ENCODE measurements at regions not wholly inside any gene's neighbourhood (a gene's known extent, or its start where the extent isn't known, plus 50 kb on each side); places are given as distances from the start of the nearest gene placed in this dataset.

DNA sequence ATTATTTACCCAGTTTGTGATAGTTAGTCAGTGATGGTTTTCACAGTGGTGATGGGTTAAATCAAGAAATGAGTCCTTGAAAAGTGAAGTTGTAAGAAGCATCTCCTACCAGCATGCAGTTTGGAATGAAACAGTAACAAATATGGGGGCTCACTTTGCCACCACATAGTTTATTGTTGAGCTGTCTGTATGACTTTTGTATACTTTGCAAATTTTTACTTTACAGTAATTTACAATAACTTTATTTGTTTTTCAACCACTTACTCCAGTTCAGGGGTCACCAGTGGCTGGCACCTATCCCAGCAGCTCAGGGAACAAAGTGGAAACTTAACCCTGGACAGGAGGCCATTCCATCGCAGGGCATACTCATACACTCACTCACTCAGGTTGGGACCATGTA lies 64.5 kb upstream of the ANKRD50 start:
- TF ChIP-seq POLR2A (IDR thresholded peaks at IDR 0.05) = no peak
- TF ChIP-seq, protein P1, sequence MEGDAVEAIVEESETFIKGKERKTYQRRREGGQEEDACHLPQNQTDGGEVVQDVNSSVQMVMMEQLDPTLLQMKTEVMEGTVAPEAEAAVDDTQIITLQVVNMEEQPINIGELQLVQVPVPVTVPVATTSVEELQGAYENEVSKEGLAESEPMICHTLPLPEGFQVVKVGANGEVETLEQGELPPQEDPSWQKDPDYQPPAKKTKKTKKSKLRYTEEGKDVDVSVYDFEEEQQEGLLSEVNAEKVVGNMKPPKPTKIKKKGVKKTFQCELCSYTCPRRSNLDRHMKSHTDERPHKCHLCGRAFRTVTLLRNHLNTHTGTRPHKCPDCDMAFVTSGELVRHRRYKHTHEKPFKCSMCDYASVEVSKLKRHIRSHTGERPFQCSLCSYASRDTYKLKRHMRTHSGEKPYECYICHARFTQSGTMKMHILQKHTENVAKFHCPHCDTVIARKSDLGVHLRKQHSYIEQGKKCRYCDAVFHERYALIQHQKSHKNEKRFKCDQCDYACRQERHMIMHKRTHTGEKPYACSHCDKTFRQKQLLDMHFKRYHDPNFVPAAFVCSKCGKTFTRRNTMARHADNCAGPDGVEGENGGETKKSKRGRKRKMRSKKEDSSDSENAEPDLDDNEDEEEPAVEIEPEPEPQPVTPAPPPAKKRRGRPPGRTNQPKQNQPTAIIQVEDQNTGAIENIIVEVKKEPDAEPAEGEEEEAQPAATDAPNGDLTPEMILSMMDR (IDR thresholded peaks at IDR 0.05) = no peak

Data from lower leg skin (tissue), 3 donors.